GM12878 (cell line): ENCODE measurements at regions not wholly inside any gene's neighbourhood (a gene's known extent, or its start where the extent isn't known, plus 50 kb on each side); places are given as distances from the start of the nearest gene placed in this dataset.

Source experiments
- ATAC-seq: fragments of 200-7000 bp; cut with Tn5 transposase; 3 replicates; pipeline ENCODE4 v1.9.1; 2020; ENCODE audit warnings: mild to moderate bottlenecking, moderate library complexity
- BruUV-seq: library from RNA; stranded (reverse); fragments of 400-500 nt; replicated peaks from 2 replicates; lab custom pipeline; 2021; lab: Mats Ljungman, UMichigan
- CTCF ChIA-PET: fragments of 300-600 bp; sonication (Branson Sonifier 250); formaldehyde crosslinking; extraction: SDS; loops from one replicate; lab custom pipeline; 2021; ENCODE audit warnings: inconsistent platforms; lab: Yijun Ruan, JAX
- POLR2A ChIA-PET: fragments of 350-600 bp; formaldehyde crosslinking; extraction: SDS; loops from one replicate; lab custom pipeline; 2021; ENCODE audit warnings: inconsistent platforms; lab: Charles Lee
- RAD21 ChIA-PET: fragments of 300-600 bp; sonication (Branson Sonifier 250); formaldehyde crosslinking; loops from one replicate; lab custom pipeline; 2023; ENCODE audit warnings: antibody characterized with exemption; ENCODE audit not compliant: unreplicated experiment; lab: Charles Lee
- SMC1A ChIA-PET: fragments of 300-600 bp; sonication (Branson Sonifier 250); formaldehyde crosslinking; loops from one replicate; lab custom pipeline; 2023; ENCODE audit not compliant: unreplicated experiment, uncharacterized antibody; lab: Charles Lee
- DNase-seq: peaks from one replicate; pipeline ENCODE4 v3.0.0-alpha.2; 2011; ENCODE audit warnings: low read depth, low spot score
- FAIRE-seq: peaks from 3 replicates; lab custom pipeline; 2011; peaks lifted over from hg19 to GRCh38; lab: Jason Lieb, UNC
- H2AFZ ChIP-seq: 2 replicates; pipeline ENCODE4 v1.6.0; 2011; ENCODE audit warnings: low read depth, low read length, control low read depth; ENCODE audit not compliant: control insufficient read depth
- H3K27ac ChIP-seq: 2 replicates; pipeline ENCODE4 v1.5.1; 2011; ENCODE audit warnings: control low read depth; ENCODE audit not compliant: control insufficient read depth, insufficient read depth
- H3K27me3 ChIP-seq, 2 experiments: replicated peaks in 1 of 2; 2 replicates each; pipeline versions ENCODE4 v1.6.0 to v1.6.1; 2011; ENCODE audit warnings: low read length in 1 of 2; ENCODE audit not compliant: control insufficient read depth in 2 of 2, insufficient read depth in 2 of 2
- H3K36me3 ChIP-seq, 2 experiments: 2 replicates each; pipeline ENCODE4 v1.5.1; 2011; ENCODE audit warnings: low read length in 1 of 2; ENCODE audit not compliant: control insufficient read depth in 2 of 2, insufficient read depth in 2 of 2
- H3K4me1 ChIP-seq: 2 replicates; pipeline ENCODE4 v1.6.1; 2011; ENCODE audit warnings: mild to moderate bottlenecking, low read length, moderate library complexity, mixed read lengths; ENCODE audit not compliant: control insufficient read depth, insufficient read depth
- H3K4me2 ChIP-seq: 2 replicates; pipeline ENCODE4 v1.6.0; 2011; ENCODE audit warnings: control low read depth; ENCODE audit not compliant: control insufficient read depth, insufficient read depth
- H3K4me3 ChIP-seq: fragments of 200-600 bp; sonication (generic); 2 replicates; pipeline ENCODE4 v1.5.1; 2016
- H3K79me2 ChIP-seq: 2 replicates; pipeline ENCODE4 v1.6.0; 2011; ENCODE audit warnings: low read length; ENCODE audit not compliant: control insufficient read depth, insufficient read depth
- H3K9ac ChIP-seq: 2 replicates; pipeline ENCODE4 v1.8.0; 2011; ENCODE audit warnings: low read length, control low read depth, mixed read lengths; ENCODE audit not compliant: control insufficient read depth, insufficient read depth
- H3K9me3 ChIP-seq: replicated peaks from 3 replicates; pipeline ENCODE4 v1.5.1; 2011; ENCODE audit warnings: mild to moderate bottlenecking, low read length; ENCODE audit not compliant: control insufficient read depth, insufficient read depth
- H4K20me1 ChIP-seq: 2 replicates; pipeline ENCODE4 v1.6.0; 2011; ENCODE audit not compliant: control insufficient read depth, insufficient read depth
- ATF7 ChIP-seq: fragments of 450-650 bp; IDR thresholded peaks from 2 replicates; pipeline ENCODE4 v1.6.1; 2016; ENCODE audit warnings: low read depth, mild to moderate bottlenecking
- BCLAF1 ChIP-seq: fragments of 450-650 bp; IDR thresholded peaks from 2 replicates; pipeline ENCODE4 v1.6.1; 2017; ENCODE audit warnings: antibody characterized with exemption, mild to moderate bottlenecking, moderate library complexity
- CBX3 ChIP-seq: fragments of 200-600 bp; sonication (generic); IDR thresholded peaks from 2 replicates; pipeline ENCODE4 v1.6.1; 2016; ENCODE audit warnings: low read depth, borderline replicate concordance
- CREB1 ChIP-seq: IDR thresholded peaks from 2 replicates; pipeline ENCODE4 v1.6.1; 2012; ENCODE audit warnings: low read depth, mild to moderate bottlenecking, inconsistent platforms
- CREM ChIP-seq: IDR thresholded peaks from 2 replicates; pipeline ENCODE4 v1.6.1; 2014; ENCODE audit warnings: antibody characterized with exemption, low read depth
- HDAC2 ChIP-seq: fragments of 200-600 bp; sonication (generic); IDR thresholded peaks from 2 replicates; pipeline ENCODE4 v1.6.1; 2017
- IRF4 ChIP-seq: IDR thresholded peaks from 2 replicates; pipeline ENCODE4 v1.6.1; 2011; ENCODE audit warnings: low read depth, low read length
- KLF5 ChIP-seq: fragments of 450-650 bp; IDR thresholded peaks from 2 replicates; pipeline ENCODE4 v1.6.1; 2014; ENCODE audit warnings: mild to moderate bottlenecking; ENCODE audit not compliant: partially characterized antibody
- MAX ChIP-seq: IDR thresholded peaks from 2 replicates; pipeline ENCODE4 v1.6.1; 2012; ENCODE audit warnings: low read depth, low read length, improper control_type of control experiment
- MTA2 ChIP-seq: fragments of 450-650 bp; IDR thresholded peaks from 2 replicates; pipeline ENCODE4 v1.6.1; 2016; ENCODE audit warnings: low read depth, mild to moderate bottlenecking, moderate library complexity
- MTA3 ChIP-seq: IDR thresholded peaks from 2 replicates; pipeline ENCODE4 v1.6.1; 2012; ENCODE audit warnings: low read length, inconsistent platforms, borderline replicate concordance
- NR2C1 ChIP-seq: fragments of 450-650 bp; IDR thresholded peaks from 2 replicates; pipeline ENCODE4 v1.6.1; 2017; ENCODE audit warnings: antibody characterized with exemption, mild to moderate bottlenecking, moderate library complexity
- PBX3 ChIP-seq: IDR thresholded peaks from 2 replicates; pipeline ENCODE4 v1.6.1; 2011; ENCODE audit warnings: mild to moderate bottlenecking, low read depth, low read length, moderate library complexity; ENCODE audit not compliant: insufficient replicate concordance
- RELA ChIP-seq: fragments of 450-650 bp; IDR thresholded peaks from 2 replicates; pipeline ENCODE4 v1.8.0; 2014; ENCODE audit warnings: borderline replicate concordance; ENCODE audit not compliant: partially characterized antibody
- RFX5 ChIP-seq: IDR thresholded peaks from 2 replicates; pipeline ENCODE4 v1.6.1; 2011; ENCODE audit warnings: low read depth, low read length, improper control_type of control experiment
- RUNX3 ChIP-seq: IDR thresholded peaks from 2 replicates; pipeline ENCODE4 v1.6.1; 2012; ENCODE audit warnings: low read length, inconsistent platforms
- SREBF2 ChIP-seq: IDR thresholded peaks from 2 replicates; pipeline ENCODE4 v1.6.1; 2012; ENCODE audit warnings: mild to moderate bottlenecking, low read length
- STAT3 ChIP-seq: IDR thresholded peaks from 2 replicates; pipeline ENCODE4 v1.6.1; 2011; ENCODE audit warnings: low read depth, low read length, improper control_type of control experiment
- SUZ12 ChIP-seq: fragments of 200-600 bp; sonication (generic); IDR thresholded peaks from one replicate; pipeline ENCODE4 v1.6.1; 2018; ENCODE audit warnings: antibody characterized with exemption, mild to moderate bottlenecking; ENCODE audit not compliant: unreplicated experiment
- TARDBP ChIP-seq: IDR thresholded peaks from 2 replicates; pipeline ENCODE4 v1.6.1; 2016; ENCODE audit warnings: borderline replicate concordance
- WRNIP1 ChIP-seq: IDR thresholded peaks from 2 replicates; pipeline ENCODE4 v1.6.1; 2011; ENCODE audit warnings: low read depth, low read length, improper control_type of control experiment, borderline replicate concordance
- YBX1 ChIP-seq: fragments of 450-650 bp; IDR thresholded peaks from 2 replicates; pipeline ENCODE4 v1.6.1; 2016; ENCODE audit warnings: antibody characterized with exemption
- YY1 ChIP-seq: IDR thresholded peaks from 2 replicates; pipeline ENCODE4 v1.6.1; 2011; ENCODE audit warnings: low read depth, mild to moderate bottlenecking, low read length
- ZNF384 ChIP-seq: IDR thresholded peaks from 2 replicates; pipeline ENCODE4 v1.6.1; 2012; ENCODE audit warnings: low read depth, mild to moderate bottlenecking, low read length, improper control_type of control experiment, borderline replicate concordance
- WGBS: methylation state at CpG from one replicate; pipeline ENCODE4 v1.1.6; 2016; ENCODE audit warnings: low lambda C conversion rate; ENCODE audit not compliant: insufficient replicate concordance, insufficient coverage; ENCODE audit errors: missing lambda C conversion rate; 5-methylcytosine and 5-hydroxymethylcytosine counted together
- in situ Hi-C: fragments of 300-500 bp; cut with MboI; formaldehyde crosslinking; loops from 9 replicates; pipeline ENCODE4 v1.14.3; 2018; ENCODE audit warnings: mixed read lengths
- intact Hi-C: fragments of 100-400 bp; cut with micrococcal nuclease; formaldehyde crosslinking; loops from one replicate; pipeline ENCODE4 v1.14.2; 2022; ENCODE audit not compliant: unreplicated experiment

GRCh38 chr14:55930016-55930784 lies 188.0 kb upstream of the PELI2 start (continued):
- no peak for TF ChIP-seq IRF4
- TF ChIP-seq PBX3 = no peak
- no peak for TF ChIP-seq MAX
- no peak for TF ChIP-seq YBX1
- no peak for TF ChIP-seq SREBF2
- TF ChIP-seq MTA3 = no peak
- TF ChIP-seq RELA = no peak
- TF ChIP-seq CREM = no peak
- no peak for TF ChIP-seq RUNX3
- no peak for TF ChIP-seq SUZ12

GRCh38 chr14:55936691-55937090 lies 181.5 kb upstream of the PELI2 start:
- no peak overlapping the region for H3K4me3 ChIP-seq
- in situ Hi-C loops = no loop called here
- no peaks in the 10 kb centered on the region for H3K36me3 ChIP-seq
- no peaks in the 10 kb centered on the region for H3K9me3 ChIP-seq
- no TSS peak for BruUV-seq
- CTCF ChIA-PET = no interaction called here
- POLR2A ChIA-PET = no interaction called here
- DNase-seq (no peak), FAIRE-seq (no peak), ATAC-seq (no peak)
- WGBS = 33% methylated on average over 3 of the region's 3 CpGs
- H3K9ac ChIP-seq = no peak overlapping the region
- H2AFZ ChIP-seq = no peak overlapping the region
- no peaks in the 10 kb centered on the region for H3K4me1 ChIP-seq
- no peak overlapping the region for H3K4me2 ChIP-seq
- H4K20me1 ChIP-seq = no peaks in the 10 kb centered on the region
- H3K79me2 ChIP-seq = no peaks in the 10 kb centered on the region
- RAD21 ChIA-PET = no interaction called here
- SMC1A ChIA-PET = no interaction called here
- no peak overlapping the region for H3K27ac ChIP-seq
- H3K27me3 ChIP-seq = no peaks in the 10 kb centered on the region
- intact Hi-C loops = no loop called here
- TF ChIP-seq RFX5 (no peak), RELA (no peak), CREB1 (no peak), YY1 (no peak), MTA2 (no peak), KLF5 (no peak), CBX3 (no peak), ATF7 (no peak), NR2C1 (no peak), TARDBP (no peak), HDAC2 (no peak), BCLAF1 (no peak), WRNIP1 (no peak), STAT3 (no peak), ZNF384 (no peak)
